Aorta (tissue), 5 donors: ENCODE measurements at regions not wholly inside any gene's neighbourhood (a gene's known extent, or its start where the extent isn't known, plus 50 kb on each side); places are given as distances from the start of the nearest gene placed in this dataset.

Source experiments
- ATAC-seq: fragments of 200-7000 bp; cut with Tn5 transposase; one replicate; pipeline ENCODE4 v1.9.1; 2022; ENCODE audit warnings: moderate library complexity; ENCODE audit not compliant: low FRiP score
- DNase-seq, 2 donors: peaks; one replicate each; pipeline ENCODE4 v3.0.0-alpha.2; 2020
- H3K27ac ChIP-seq, 2 donors: one replicate each; pipeline ENCODE4 v1.5.1; 2013; ENCODE audit warnings: low read length in 2 of 2, mild to moderate bottlenecking in 2 of 2, moderate library complexity in 2 of 2, control low read depth in 1 of 2, inconsistent platforms in 1 of 2, low read depth in 1 of 2
- H3K27me3 ChIP-seq, 2 donors: one replicate each; pipeline ENCODE4 v1.6.1; 2013; ENCODE audit warnings: control low read depth in 1 of 2, low read length in 1 of 2, mild to moderate bottlenecking in 1 of 2, moderate library complexity in 1 of 2; ENCODE audit not compliant: insufficient read depth in 2 of 2, control insufficient read depth in 1 of 2
- H3K36me3 ChIP-seq, 2 donors: one replicate each; pipeline ENCODE4 v1.6.1; 2013; ENCODE audit warnings: control low read depth in 1 of 2, low read length in 1 of 2, mild to moderate bottlenecking in 1 of 2; ENCODE audit not compliant: insufficient read depth in 2 of 2, control insufficient read depth in 1 of 2
- H3K4me1 ChIP-seq, 2 donors: one replicate each; pipeline ENCODE4 v1.6.1; 2013; ENCODE audit warnings: low read length in 2 of 2, control low read depth in 1 of 2, mild to moderate bottlenecking in 1 of 2, moderate library complexity in 1 of 2; ENCODE audit not compliant: insufficient read depth in 2 of 2, control insufficient read depth in 1 of 2
- H3K4me3 ChIP-seq, 2 donors: one replicate each; pipeline ENCODE4 v1.5.1; 2013; ENCODE audit warnings: low read length in 2 of 2, control low read depth in 1 of 2, mild to moderate bottlenecking in 1 of 2
- H3K9me3 ChIP-seq: one replicate; pipeline ENCODE4 v1.6.1; 2013; ENCODE audit warnings: mild to moderate bottlenecking, low read length; ENCODE audit not compliant: control insufficient read depth
- WGBS, 2 donors: extraction: QIAGEN DNeasy Blood & Tissue Kit; methylation state at CpG; one replicate each; pipeline ENCODE4 v1.1.7; 2013; 5-methylcytosine and 5-hydroxymethylcytosine counted together
- intact Hi-C, 2 donors: fragments of 100-400 bp; cut with DNase I; formaldehyde crosslinking; loops; one replicate each; pipeline versions ENCODE4 v1.14.2 to v1.15.0; 2022
- donor health status: healthy with polysubstance abuse.
- donor health status: Bipolar disorder and iron deficiency.
- donor health status: DM: no; HTN: no; CAD: no.
- donor health status: DM: no; HTN: no; CAD: no.
- donor health status: DM: yes; HTN: yes; CAD: no.

DNA sequence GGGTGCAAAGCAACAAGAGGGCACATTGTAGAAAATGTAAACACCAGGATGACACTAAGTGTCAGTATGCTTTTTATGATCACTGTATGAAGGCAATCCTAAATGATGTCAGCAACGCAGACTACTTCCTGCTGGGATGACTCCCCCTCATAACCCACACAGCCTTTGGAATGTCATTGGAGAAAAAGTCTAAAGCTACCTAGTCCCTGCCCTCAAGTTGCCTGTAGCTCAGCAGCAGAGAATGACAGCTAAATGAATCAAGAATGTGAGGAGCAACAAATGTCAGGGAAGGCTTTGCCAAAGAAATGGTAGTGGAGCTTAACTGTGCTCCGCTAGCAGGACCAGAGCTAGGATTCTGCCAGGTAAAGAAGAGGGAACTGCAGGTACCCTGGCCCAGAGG lies 555.6 kb downstream of the CD83 start:
- Histone ChIP-seq H3K4me3 (no peak overlapping the region), H3K36me3 (no peaks in the 10 kb centered on the region), H3K4me1 (no peaks in the 10 kb centered on the region), H3K9me3 (no peaks in the 10 kb centered on the region), H3K27ac (no peak overlapping the region), H3K27me3 (peaks cover 0 to 3% of the 10 kb centered on the region in 2 donors)
- DNase-seq (no peak), ATAC-seq (no peak)
- 89 to 95% methylated on average over 2 of the region's 2 CpGs for WGBS, 2 donors
- intact Hi-C loops: no loop called here

DNA sequence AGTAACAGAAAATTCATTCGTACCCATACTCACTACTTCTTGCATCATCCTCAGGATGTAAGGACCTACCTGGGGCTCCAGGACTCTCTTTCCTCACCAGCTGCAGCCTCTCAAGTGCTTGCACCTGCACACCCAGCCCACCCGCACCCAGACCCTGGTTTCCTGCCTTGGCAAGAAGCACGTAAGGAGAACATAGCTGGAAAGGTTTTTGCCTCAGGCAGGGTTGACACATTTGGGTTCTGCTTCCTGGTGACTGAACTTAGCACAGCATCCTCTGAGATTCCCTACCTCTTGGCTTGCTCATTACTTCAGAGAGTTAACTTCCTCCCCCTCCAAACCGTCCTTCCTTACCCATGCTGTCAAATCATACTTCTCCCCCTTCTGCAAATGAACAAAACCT lies 556.9 kb downstream of the CD83 start:
- Histone ChIP-seq H3K27me3 (peaks cover 0 to 3% of the 10 kb centered on the region in 2 donors), H3K27ac (no peak overlapping the region), H3K4me3 (no peak overlapping the region), H3K4me1 (no peaks in the 10 kb centered on the region), H3K36me3 (no peaks in the 10 kb centered on the region), H3K9me3 (no peaks in the 10 kb centered on the region)
- intact Hi-C loops: no loop called here
- WGBS, 2 donors: 90% methylated on average over 4 of the region's 4 CpGs
- ATAC-seq: no peak
- DNase-seq: no peak

DNA sequence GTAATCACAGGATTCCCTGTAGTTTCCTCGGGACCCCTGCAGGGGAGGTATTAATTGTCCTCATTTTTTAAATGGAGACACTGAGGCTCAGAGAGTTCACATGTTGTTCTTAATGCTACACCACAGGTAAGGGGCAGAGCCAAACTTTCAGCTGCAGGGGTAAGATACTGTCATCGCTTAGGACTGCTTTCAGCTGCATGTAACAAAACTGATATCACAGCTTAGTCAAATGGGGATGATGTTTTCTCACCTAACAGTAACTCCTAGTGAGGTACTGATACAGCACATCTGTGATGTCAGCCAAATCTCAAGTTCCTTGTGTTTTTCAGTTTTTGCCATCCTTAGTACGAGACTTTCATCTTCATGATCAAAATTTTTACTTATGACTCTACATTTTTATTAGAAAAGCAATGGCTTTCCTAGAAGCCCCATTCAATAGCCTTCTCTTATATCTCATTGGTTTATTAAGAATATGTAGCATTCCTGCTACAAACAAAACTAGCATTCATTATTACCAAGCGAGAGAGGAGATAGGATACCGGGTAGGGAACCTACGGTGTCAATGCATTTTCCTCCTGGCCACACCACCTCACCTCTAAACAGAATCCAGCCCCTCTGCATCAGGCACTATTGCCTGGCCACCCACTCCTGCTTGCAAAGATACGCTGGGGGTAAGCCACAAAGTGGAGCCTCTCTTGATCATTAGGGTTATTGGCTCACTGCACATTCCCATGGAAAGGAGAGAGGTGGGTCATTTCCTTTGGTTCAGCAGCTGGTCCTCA lies 557.5 kb downstream of the CD83 start:
- peaks cover 0 to 2% of the 10 kb centered on the region in 2 donors for H3K27me3 ChIP-seq
- intact Hi-C loops: no loop called here

DNA sequence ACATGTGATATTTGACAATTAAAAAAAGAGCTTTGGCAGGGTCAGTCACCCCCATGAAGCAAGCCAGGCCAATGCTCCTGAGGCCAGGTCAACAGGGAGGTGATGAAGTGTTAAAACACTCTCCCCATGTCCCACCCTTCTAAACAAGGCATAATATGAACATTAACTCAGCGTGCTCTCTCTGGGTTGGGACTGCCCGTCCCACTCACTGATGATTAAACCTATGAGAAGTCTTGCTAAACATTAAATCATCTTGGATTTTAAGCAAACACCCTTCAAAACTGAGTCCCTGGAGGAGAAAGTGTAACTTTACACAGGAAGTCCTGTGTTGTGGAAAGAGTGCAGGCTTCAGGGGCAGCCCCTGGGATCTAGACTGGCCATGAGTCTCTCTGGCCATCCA lies 558.5 kb downstream of the CD83 start:
- no peak overlapping the region for H3K4me3 ChIP-seq
- H3K27me3 ChIP-seq: no peaks in the 10 kb centered on the region
- DNase-seq: no peak
- no peak for ATAC-seq
- 38 to 64% methylated on average over 2 of the region's 2 CpGs for WGBS, 2 donors
- intact Hi-C loops: no loop called here
- H3K36me3 ChIP-seq: no peaks in the 10 kb centered on the region
- no peaks in the 10 kb centered on the region for H3K4me1 ChIP-seq
- H3K27ac ChIP-seq: no peak overlapping the region
- no peaks in the 10 kb centered on the region for H3K9me3 ChIP-seq

More for the DNA sequence above, 557.5 kb downstream of the CD83 start:
- 95 to 97% methylated on average over 7 of the region's 7 CpGs for WGBS, 2 donors
- Histone ChIP-seq H3K27ac (no peak overlapping the region), H3K9me3 (no peaks in the 10 kb centered on the region), H3K4me1 (no peaks in the 10 kb centered on the region), H3K4me3 (no peak overlapping the region), H3K36me3 (no peaks in the 10 kb centered on the region)
- DNase-seq (no peak), ATAC-seq (no peak)

DNA sequence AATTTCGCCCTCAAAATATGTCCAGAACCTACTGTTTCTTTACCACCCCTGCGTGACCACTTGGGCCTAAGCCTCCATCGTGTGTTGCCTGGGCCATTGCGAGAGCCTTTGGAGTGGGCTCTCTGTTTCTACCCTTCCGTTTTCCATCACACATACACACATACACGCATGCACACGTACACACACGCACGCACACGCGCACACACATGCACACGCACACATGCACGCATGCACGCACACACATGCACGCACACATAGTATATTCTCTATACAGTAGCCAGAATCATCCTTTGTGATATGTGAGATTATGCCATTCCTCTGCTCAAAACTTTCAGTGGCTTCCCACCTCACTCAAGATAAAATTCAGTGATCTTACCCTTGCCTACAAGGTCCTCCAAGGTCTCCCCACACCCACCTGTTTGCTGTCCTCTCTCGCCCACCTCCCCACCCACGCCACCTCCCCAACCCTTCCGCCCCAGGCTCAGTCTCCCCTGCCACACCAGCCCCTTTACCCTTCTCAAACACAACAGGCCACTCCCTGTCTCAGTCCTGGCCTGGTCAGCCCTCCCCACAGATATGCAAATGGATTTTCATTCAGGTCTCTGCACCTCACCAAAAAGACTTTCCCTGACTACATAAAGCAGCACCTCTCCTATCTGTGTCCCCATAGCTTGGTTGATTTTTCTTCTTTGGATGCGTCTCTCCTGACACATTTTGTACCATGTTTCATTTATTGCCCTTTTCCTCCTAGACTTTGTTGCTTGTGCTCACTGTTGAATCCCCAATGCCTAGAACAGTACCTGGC lies 559.6 kb downstream of the CD83 start:
- Histone ChIP-seq H3K9me3 (no peaks in the 10 kb centered on the region), H3K36me3 (no peaks in the 10 kb centered on the region), H3K4me3 (no peak overlapping the region), H3K27ac (no peak overlapping the region), H3K4me1 (no peaks in the 10 kb centered on the region), H3K27me3 (no peaks in the 10 kb centered on the region)
- 97 to 98% methylated on average over 19 of the region's 19 CpGs for WGBS, 2 donors
- intact Hi-C loops: no loop called here
- no peak for DNase-seq
- ATAC-seq: no peak

DNA sequence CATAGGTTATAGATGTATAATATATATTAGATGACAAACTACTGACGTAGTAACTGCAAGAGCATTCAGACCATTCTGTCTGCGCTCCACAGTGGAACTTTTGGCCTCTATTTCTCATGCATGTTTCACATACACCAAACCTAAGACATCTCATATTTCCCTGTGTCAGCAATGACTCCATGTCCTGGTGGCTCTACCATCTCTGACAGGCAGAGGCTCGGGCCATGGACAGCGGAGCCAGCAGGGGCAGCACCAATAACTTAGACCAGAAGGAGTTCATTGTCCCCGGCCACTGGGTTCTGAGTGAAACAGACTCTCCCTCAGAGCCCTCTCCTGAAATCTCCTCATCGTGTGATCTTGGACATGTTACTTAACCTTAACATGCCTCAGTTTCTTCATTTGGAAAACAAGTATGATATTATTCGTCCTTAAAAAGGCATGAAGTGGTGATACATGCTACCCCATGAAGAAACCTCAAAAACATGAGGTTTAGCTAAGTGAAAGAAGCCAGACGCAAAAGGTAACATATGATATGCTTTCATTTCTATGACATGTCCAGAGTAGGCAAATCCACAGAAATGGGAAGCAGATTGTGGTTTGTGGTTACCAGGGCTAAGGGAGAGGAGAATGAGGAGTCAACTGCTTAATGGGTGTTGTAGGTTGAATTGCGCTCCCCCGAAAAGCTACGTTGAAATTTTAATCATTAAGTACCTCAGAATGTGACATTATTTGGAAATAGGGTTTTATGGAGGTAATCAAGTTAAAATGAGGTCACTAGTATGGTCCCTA lies 564.0 kb upstream of the JARID2 start:
- Histone ChIP-seq H3K27me3 (no peaks in the 10 kb centered on the region), H3K4me1 (no peaks in the 10 kb centered on the region), H3K9me3 (peaks cover 2% of the 10 kb centered on the region), H3K4me3 (no peak overlapping the region), H3K27ac (no peak overlapping the region), H3K36me3 (no peaks in the 10 kb centered on the region)
- DNase-seq (no peak), ATAC-seq (no peak)
- intact Hi-C loops: no loop called here
- WGBS, 2 donors: 90% methylated on average over 11 of the region's 11 CpGs

DNA sequence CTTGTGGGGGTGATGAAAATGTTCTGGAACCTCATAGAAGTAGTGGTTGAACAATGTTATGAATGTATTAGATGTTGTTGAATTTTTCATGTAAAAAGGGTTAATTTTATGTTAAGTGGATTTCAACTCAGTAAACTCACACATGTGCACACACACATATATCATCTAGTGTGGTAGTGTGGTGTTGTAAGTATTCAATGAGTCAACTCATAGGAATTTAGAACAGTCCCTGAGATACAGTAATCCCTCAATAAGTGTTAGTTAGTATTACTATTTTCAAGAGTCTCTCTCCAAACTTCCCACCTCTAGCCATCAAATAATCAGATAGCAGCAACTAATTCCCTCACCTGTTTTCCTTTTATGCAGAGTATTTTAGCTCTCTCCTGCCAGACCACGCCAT lies 563.1 kb upstream of the JARID2 start:
- intact Hi-C loops: no loop called here
- no peak for DNase-seq
- Histone ChIP-seq H3K27ac (no peak overlapping the region), H3K9me3 (peaks cover 2% of the 10 kb centered on the region), H3K36me3 (no peaks in the 10 kb centered on the region), H3K4me3 (no peak overlapping the region), H3K27me3 (no peaks in the 10 kb centered on the region), H3K4me1 (no peaks in the 10 kb centered on the region)
- WGBS, 2 donors: 97% methylated on average over 1 of the region's 1 CpG
- ATAC-seq: no peak

DNA sequence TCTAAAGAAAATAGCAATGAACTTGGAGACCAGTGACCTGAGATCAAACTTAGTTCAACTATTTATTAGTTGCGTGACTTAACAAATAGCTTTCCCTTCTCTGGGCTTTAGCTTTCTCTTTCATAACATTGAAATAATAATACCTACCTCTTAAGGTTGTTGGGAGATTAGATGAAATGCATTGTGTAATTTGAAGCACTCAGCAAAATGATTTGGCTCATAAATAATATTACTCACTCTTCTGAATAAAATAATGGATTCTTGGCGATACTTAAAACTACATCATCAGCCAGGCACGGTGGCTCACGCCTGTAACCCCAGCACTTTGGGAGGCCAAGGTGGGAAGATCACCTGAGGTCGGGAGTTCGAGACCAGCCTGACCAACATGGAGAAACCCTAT lies 556.2 kb upstream of the JARID2 start:
- H3K9me3 ChIP-seq: no peaks in the 10 kb centered on the region
- intact Hi-C loops: no loop called here
- no peak overlapping the region for H3K4me3 ChIP-seq
- H3K27ac ChIP-seq: no peak overlapping the region
- DNase-seq (no peak), ATAC-seq (no peak)
- WGBS, 2 donors: 90 to 94% methylated on average over 6 of the region's 6 CpGs
- no peaks in the 10 kb centered on the region for H3K4me1 ChIP-seq
- H3K27me3 ChIP-seq: no peaks in the 10 kb centered on the region
- H3K36me3 ChIP-seq: no peaks in the 10 kb centered on the region
